GM23338 (cell line): ENCODE measurements at regions not wholly inside any gene's neighbourhood (a gene's known extent, or its start where the extent isn't known, plus 50 kb on each side); places are given as distances from the start of the nearest gene placed in this dataset.

Source experiments
- ATAC-seq: fragments of 200-7000 bp; cut with Tn5 transposase; 3 replicates; pipeline ENCODE4 v1.9.1; 2020
- DNase-seq: peaks from one replicate; pipeline ENCODE4 v3.0.0-alpha.2; 2015; ENCODE audit warnings: low spot score
- H2AFZ ChIP-seq: fragments of 200-600 bp; sonication (generic); 2 replicates; pipeline ENCODE4 v1.8.0; 2016; ENCODE audit warnings: antibody characterized with exemption, mild to moderate bottlenecking, moderate library complexity
- H3F3A ChIP-seq: fragments of 200-600 bp; sonication (generic); replicated peaks from 2 replicates; pipeline ENCODE4 v1.8.0; 2017; ENCODE audit warnings: antibody characterized with exemption, mixed run types, low read depth
- H3K27ac ChIP-seq: fragments of 200-600 bp; sonication (generic); 2 replicates; pipeline ENCODE4 v1.6.1; 2016; ENCODE audit warnings: low read depth
- H3K27me3 ChIP-seq: fragments of 200-600 bp; sonication (generic); 2 replicates; pipeline ENCODE4 v1.8.0; 2016; ENCODE audit warnings: mild to moderate bottlenecking, mixed run types, moderate library complexity; ENCODE audit not compliant: insufficient read depth
- H3K36me3 ChIP-seq: fragments of 200-600 bp; sonication (generic); 2 replicates; pipeline ENCODE4 v1.8.0; 2016; ENCODE audit warnings: mild to moderate bottlenecking; ENCODE audit not compliant: insufficient read depth
- H3K4me1 ChIP-seq: fragments of 200-600 bp; sonication (generic); 2 replicates; pipeline ENCODE4 v1.8.0; 2016; ENCODE audit warnings: mild to moderate bottlenecking, moderate library complexity; ENCODE audit not compliant: insufficient read depth
- H3K4me2 ChIP-seq: fragments of 200-600 bp; sonication (generic); 2 replicates; pipeline ENCODE4 v1.7.1; 2017; ENCODE audit warnings: mixed run types
- H3K4me3 ChIP-seq: fragments of 200-600 bp; sonication (generic); 2 replicates; pipeline ENCODE4 v1.6.1; 2016; ENCODE audit warnings: mixed run types
- H3K79me2 ChIP-seq: fragments of 200-600 bp; sonication (generic); replicated peaks from 2 replicates; pipeline ENCODE4 v1.8.0; 2017; ENCODE audit warnings: mild to moderate bottlenecking; ENCODE audit not compliant: insufficient read depth
- H3K9me2 ChIP-seq: fragments of 200-600 bp; sonication (generic); 2 replicates; pipeline ENCODE4 v1.8.0; 2017; ENCODE audit not compliant: insufficient read depth
- H4K20me1 ChIP-seq: fragments of 200-600 bp; sonication (generic); replicated peaks from 2 replicates; pipeline ENCODE4 v1.8.0; 2017; ENCODE audit warnings: mild to moderate bottlenecking; ENCODE audit not compliant: insufficient read depth
- H3K27ac Mint-ChIP-seq: 2 replicates; pipeline ENCODE4 v1.8.0; 2020; ENCODE audit warnings: inconsistent platforms, mild to moderate bottlenecking, moderate library complexity, mixed read lengths
- H3K27me3 Mint-ChIP-seq: 3 replicates; pipeline ENCODE4 v1.8.0; 2022; ENCODE audit warnings: low read depth, mild to moderate bottlenecking, moderate library complexity, mixed read lengths, inconsistent platforms; ENCODE audit not compliant: insufficient read depth, poor library complexity
- H3K36me3 Mint-ChIP-seq: 3 replicates; pipeline ENCODE4 v1.8.0; 2021; ENCODE audit warnings: low read depth, mild to moderate bottlenecking, inconsistent platforms, moderate library complexity, mixed read lengths
- H3K4me1 Mint-ChIP-seq: 3 replicates; pipeline ENCODE4 v1.8.0; 2020; ENCODE audit warnings: mild to moderate bottlenecking, inconsistent platforms, mixed read lengths
- H3K4me3 Mint-ChIP-seq: 3 replicates; pipeline ENCODE4 v1.8.0; 2021; ENCODE audit warnings: moderate library complexity, mild to moderate bottlenecking, inconsistent platforms, mixed read lengths
- H3K9me3 Mint-ChIP-seq: 3 replicates; pipeline ENCODE4 v1.8.0; 2020; ENCODE audit warnings: moderate library complexity, mild to moderate bottlenecking, inconsistent platforms, mixed read lengths
- CREB1 ChIP-seq: fragments of 250-450 bp; sonication (Bioruptor Pico); IDR thresholded peaks from 2 replicates; pipeline ENCODE4 v1.5.0; 2020; ENCODE audit warnings: low read depth, mild to moderate bottlenecking, moderate library complexity
- EZH2phosphoT487 ChIP-seq: fragments of 200-600 bp; sonication (generic); IDR thresholded peaks from one replicate; pipeline ENCODE4 v1.8.1; 2018; ENCODE audit warnings: antibody characterized with exemption; ENCODE audit not compliant: unreplicated experiment
- JUNB ChIP-seq: IDR thresholded peaks from one replicate; pipeline ENCODE4 v1.6.1; 2016; ENCODE audit warnings: antibody characterized with exemption; ENCODE audit not compliant: unreplicated experiment
- NANOG ChIP-seq: IDR thresholded peaks from 2 replicates; pipeline ENCODE4 v1.6.1; 2016; ENCODE audit warnings: antibody characterized with exemption, borderline replicate concordance
- POLR2AphosphoS5 ChIP-seq: IDR thresholded peaks from 2 replicates; pipeline ENCODE4 v1.6.1; 2016; ENCODE audit warnings: antibody characterized with exemption, low read depth
- ZNF114 ChIP-seq: fragments of 250-450 bp; sonication (Bioruptor Pico); IDR thresholded peaks from 2 replicates; pipeline ENCODE4 v1.5.0; 2020; ENCODE audit warnings: mild to moderate bottlenecking, moderate library complexity
- ZNF331 ChIP-seq: fragments of 250-450 bp; sonication (Bioruptor Pico); IDR thresholded peaks from 2 replicates; pipeline ENCODE4 v1.5.0; 2020; ENCODE audit warnings: low read depth, mild to moderate bottlenecking, moderate library complexity
- TF ChIP-seq, protein P1 (sequence below): IDR thresholded peaks from one replicate; pipeline ENCODE4 v1.6.1; 2018; ENCODE audit warnings: antibody characterized with exemption; ENCODE audit not compliant: unreplicated experiment
- TF ChIP-seq, protein P2 (sequence below): fragments of 250-450 bp; sonication (Bioruptor Pico); IDR thresholded peaks from 2 replicates; pipeline ENCODE4 v1.5.0; 2020; ENCODE audit warnings: mild to moderate bottlenecking, moderate library complexity
- TF ChIP-seq, protein P3 (sequence below): IDR thresholded peaks from 2 replicates; pipeline ENCODE4 v1.6.1; 2016; ENCODE audit warnings: antibody characterized with exemption

DNA sequence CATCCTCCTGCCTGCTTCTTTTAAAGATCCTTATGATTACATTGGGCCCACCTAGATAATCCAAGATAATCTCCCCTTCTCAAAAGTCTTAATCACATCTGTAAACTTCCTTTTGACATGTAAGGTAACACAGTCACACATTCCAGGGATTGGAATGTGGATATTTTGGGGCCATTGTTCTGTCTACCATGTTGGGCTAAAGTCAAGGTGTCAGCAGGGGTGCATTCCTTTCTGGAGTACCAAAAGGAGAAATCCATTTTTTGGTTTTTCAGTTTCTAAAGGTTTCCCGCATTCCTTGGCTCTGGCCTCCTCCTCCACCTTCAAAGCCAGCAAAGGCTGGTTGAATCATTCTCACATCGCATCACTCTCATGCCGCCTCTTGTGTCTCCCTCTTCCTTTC, 197.6 kb upstream of the NFE2L3 start:
- peak overlapping the region; percentile 29; the same call in 1 of the 2 replicates for H3K27ac Mint-ChIP-seq
- no peaks in the 10 kb centered on the region for H3K27me3 ChIP-seq
- DNase-seq: peak; percentile 85
- no peaks in the 10 kb centered on the region for H3K36me3 ChIP-seq
- H2AFZ ChIP-seq: no peak overlapping the region
- TF ChIP-seq CREB1 (CRISPR knock-in tag) (no peak; the same call in 1 of the 2 replicates), NANOG (peak; percentile 56; the same call in 1 of the 2 replicates)
- no peaks in the 10 kb centered on the region for H3F3A ChIP-seq
- H3K4me3 Mint-ChIP-seq: no peak overlapping the region
- no peaks in the 10 kb centered on the region for H3K9me2 ChIP-seq
- peaks cover 23% of the 10 kb centered on the region for H3K4me1 ChIP-seq
- H3K27me3 Mint-ChIP-seq: peaks cover 11% of the 10 kb centered on the region
- ATAC-seq: no peak
- peaks cover 35% of the 10 kb centered on the region for H3K4me1 Mint-ChIP-seq
- H3K4me3 ChIP-seq: no peak overlapping the region
- H3K79me2 ChIP-seq: peaks cover 9% of the 10 kb centered on the region
- H3K4me2 ChIP-seq: no peak overlapping the region
- peaks cover 10% of the 10 kb centered on the region for H3K36me3 Mint-ChIP-seq
- no peaks in the 10 kb centered on the region for H4K20me1 ChIP-seq
- peak overlapping the region; percentile 84 for H3K27ac ChIP-seq
- peaks cover 13% of the 10 kb centered on the region for H3K9me3 Mint-ChIP-seq

DNA sequence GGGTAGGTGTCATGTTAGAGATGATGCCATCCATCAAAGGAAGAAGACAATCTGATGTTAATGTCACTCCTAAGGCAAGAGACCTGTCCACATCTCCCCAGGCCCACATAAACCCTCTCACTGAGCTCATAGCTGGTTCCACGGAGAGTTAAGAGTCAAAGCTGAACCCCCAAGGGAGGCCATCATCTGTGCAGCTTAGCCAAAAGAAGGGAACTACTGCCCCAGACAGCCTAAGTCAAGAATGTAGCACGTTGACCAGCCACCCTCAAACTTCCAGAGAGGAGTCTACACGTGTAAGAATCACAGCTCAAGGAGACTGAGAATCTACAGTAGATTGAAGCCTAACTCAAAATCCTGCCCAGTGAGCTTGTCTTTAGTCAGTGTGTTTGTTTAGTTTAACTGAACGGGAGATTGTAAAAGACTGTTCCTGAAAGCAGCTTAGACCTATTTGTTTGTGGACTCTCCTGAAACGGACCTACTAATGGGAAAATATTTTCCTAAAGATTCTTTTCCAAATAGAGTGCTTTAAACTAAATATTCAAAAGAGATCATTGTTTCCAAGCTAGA, 192.7 kb upstream of the NFE2L3 start:
- no peak for DNase-seq
- ATAC-seq: no peak
- TF ChIP-seq ZNF114 (CRISPR knock-in tag): no peak
- TF ChIP-seq, protein P1, sequence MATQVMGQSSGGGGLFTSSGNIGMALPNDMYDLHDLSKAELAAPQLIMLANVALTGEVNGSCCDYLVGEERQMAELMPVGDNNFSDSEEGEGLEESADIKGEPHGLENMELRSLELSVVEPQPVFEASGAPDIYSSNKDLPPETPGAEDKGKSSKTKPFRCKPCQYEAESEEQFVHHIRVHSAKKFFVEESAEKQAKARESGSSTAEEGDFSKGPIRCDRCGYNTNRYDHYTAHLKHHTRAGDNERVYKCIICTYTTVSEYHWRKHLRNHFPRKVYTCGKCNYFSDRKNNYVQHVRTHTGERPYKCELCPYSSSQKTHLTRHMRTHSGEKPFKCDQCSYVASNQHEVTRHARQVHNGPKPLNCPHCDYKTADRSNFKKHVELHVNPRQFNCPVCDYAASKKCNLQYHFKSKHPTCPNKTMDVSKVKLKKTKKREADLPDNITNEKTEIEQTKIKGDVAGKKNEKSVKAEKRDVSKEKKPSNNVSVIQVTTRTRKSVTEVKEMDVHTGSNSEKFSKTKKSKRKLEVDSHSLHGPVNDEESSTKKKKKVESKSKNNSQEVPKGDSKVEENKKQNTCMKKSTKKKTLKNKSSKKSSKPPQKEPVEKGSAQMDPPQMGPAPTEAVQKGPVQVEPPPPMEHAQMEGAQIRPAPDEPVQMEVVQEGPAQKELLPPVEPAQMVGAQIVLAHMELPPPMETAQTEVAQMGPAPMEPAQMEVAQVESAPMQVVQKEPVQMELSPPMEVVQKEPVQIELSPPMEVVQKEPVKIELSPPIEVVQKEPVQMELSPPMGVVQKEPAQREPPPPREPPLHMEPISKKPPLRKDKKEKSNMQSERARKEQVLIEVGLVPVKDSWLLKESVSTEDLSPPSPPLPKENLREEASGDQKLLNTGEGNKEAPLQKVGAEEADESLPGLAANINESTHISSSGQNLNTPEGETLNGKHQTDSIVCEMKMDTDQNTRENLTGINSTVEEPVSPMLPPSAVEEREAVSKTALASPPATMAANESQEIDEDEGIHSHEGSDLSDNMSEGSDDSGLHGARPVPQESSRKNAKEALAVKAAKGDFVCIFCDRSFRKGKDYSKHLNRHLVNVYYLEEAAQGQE: no peak
- TF ChIP-seq ZNF331: no peak
- TF ChIP-seq, protein P2, sequence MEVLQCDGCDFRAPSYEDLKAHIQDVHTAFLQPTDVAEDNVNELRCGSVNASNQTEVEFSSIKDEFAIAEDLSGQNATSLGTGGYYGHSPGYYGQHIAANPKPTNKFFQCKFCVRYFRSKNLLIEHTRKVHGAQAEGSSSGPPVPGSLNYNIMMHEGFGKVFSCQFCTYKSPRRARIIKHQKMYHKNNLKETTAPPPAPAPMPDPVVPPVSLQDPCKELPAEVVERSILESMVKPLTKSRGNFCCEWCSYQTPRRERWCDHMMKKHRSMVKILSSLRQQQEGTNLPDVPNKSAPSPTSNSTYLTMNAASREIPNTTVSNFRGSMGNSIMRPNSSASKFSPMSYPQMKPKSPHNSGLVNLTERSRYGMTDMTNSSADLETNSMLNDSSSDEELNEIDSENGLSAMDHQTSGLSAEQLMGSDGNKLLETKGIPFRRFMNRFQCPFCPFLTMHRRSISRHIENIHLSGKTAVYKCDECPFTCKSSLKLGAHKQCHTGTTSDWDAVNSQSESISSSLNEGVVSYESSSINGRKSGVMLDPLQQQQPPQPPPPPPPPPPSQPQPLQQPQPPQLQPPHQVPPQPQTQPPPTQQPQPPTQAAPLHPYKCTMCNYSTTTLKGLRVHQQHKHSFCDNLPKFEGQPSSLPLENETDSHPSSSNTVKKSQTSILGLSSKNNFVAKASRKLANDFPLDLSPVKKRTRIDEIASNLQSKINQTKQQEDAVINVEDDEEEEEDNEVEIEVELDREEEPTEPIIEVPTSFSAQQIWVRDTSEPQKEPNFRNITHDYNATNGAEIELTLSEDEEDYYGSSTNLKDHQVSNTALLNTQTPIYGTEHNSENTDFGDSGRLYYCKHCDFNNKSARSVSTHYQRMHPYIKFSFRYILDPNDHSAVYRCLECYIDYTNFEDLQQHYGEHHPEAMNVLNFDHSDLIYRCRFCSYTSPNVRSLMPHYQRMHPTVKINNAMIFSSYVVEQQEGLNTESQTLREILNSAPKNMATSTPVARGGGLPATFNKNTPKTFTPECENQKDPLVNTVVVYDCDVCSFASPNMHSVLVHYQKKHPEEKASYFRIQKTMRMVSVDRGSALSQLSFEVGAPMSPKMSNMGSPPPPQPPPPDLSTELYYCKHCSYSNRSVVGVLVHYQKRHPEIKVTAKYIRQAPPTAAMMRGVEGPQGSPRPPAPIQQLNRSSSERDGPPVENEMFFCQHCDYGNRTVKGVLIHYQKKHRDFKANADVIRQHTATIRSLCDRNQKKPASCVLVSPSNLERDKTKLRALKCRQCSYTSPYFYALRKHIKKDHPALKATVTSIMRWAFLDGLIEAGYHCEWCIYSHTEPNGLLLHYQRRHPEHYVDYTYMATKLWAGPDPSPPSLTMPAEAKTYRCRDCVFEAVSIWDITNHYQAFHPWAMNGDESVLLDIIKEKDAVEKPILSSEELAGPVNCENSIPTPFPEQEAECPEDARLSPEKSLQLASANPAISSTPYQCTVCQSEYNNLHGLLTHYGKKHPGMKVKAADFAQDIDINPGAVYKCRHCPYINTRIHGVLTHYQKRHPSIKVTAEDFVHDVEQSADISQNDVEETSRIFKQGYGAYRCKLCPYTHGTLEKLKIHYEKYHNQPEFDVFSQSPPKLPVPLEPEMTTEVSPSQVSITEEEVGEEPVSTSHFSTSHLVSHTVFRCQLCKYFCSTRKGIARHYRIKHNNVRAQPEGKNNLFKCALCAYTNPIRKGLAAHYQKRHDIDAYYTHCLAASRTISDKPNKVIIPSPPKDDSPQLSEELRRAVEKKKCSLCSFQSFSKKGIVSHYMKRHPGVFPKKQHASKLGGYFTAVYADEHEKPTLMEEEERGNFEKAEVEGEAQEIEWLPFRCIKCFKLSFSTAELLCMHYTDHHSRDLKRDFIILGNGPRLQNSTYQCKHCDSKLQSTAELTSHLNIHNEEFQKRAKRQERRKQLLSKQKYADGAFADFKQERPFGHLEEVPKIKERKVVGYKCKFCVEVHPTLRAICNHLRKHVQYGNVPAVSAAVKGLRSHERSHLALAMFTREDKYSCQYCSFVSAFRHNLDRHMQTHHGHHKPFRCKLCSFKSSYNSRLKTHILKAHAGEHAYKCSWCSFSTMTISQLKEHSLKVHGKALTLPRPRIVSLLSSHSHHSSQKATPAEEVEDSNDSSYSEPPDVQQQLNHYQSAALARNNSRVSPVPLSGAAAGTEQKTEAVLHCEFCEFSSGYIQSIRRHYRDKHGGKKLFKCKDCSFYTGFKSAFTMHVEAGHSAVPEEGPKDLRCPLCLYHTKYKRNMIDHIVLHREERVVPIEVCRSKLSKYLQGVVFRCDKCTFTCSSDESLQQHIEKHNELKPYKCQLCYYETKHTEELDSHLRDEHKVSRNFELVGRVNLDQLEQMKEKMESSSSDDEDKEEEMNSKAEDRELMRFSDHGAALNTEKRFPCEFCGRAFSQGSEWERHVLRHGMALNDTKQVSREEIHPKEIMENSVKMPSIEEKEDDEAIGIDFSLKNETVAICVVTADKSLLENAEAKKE (CRISPR knock-in tag): no peak
- no peak for TF ChIP-seq EZH2phosphoT487
- TF ChIP-seq JUNB: no peak
- TF ChIP-seq, protein P3, sequence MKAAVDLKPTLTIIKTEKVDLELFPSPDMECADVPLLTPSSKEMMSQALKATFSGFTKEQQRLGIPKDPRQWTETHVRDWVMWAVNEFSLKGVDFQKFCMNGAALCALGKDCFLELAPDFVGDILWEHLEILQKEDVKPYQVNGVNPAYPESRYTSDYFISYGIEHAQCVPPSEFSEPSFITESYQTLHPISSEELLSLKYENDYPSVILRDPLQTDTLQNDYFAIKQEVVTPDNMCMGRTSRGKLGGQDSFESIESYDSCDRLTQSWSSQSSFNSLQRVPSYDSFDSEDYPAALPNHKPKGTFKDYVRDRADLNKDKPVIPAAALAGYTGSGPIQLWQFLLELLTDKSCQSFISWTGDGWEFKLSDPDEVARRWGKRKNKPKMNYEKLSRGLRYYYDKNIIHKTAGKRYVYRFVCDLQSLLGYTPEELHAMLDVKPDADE: no peak
- no peak for TF ChIP-seq POLR2AphosphoS5
- no peak for TF ChIP-seq CREB1 (CRISPR knock-in tag)

More for the DNA sequence above, 192.7 kb upstream of the NFE2L3 start:
- Histone ChIP-seq H3K79me2 (no peaks in the 10 kb centered on the region), H3K4me1 (no peaks in the 10 kb centered on the region), H2AFZ (peak overlapping the region; percentile 5; the same call in 1 of the 2 replicates), H3K36me3 (no peaks in the 10 kb centered on the region), H3K9me2 (no peaks in the 10 kb centered on the region; the same call in 1 of the 2 replicates), H3K27me3 (no peaks in the 10 kb centered on the region), H3K4me3 (no peak overlapping the region), H3F3A (no peaks in the 10 kb centered on the region), H4K20me1 (no peaks in the 10 kb centered on the region), H3K27ac (no peak overlapping the region), H3K4me2 (no peak overlapping the region)
- H3K27ac Mint-ChIP-seq: no peak overlapping the region
- H3K9me3 Mint-ChIP-seq: peaks cover 7% of the 10 kb centered on the region
- H3K27me3 Mint-ChIP-seq: peaks cover 7% of the 10 kb centered on the region
- peaks cover 9% of the 10 kb centered on the region for H3K4me1 Mint-ChIP-seq
- H3K4me3 Mint-ChIP-seq: no peak overlapping the region
- H3K36me3 Mint-ChIP-seq: peaks cover 7% of the 10 kb centered on the region
